ENCODE measurements at regions not wholly inside any gene's neighbourhood (a gene's known extent, or its start where the extent isn't known, plus 50 kb on each side); places are given as distances from the start of the nearest gene placed in this dataset.
A peak's percentile ranks its signal among the peaks of the same experiment; 100 is the strongest.
"Not testable (repeated sequence)": the region's sequence is repeated elsewhere in the genome, so short reads cannot be mapped to it uniquely, and the experiment has no call there.

DNA sequence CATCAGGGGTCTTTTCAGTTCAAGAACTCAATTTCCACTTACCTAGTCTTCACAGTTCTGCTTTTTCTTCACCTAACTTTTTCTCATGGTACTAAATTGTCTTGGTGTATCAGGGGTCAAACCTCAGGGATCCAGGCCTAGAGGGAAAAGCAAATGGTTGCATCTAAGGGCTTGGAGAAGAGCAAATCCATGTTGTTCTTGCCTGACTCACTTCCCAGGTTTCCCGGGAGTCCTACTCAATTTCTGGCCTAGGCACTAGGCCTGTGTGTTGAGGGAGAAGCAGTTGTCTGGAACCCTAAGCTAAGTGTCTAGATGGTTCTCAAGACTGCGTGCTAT lies 191.9 kb upstream of the STK26 start:
- DNase-seq, result no peak

DNA sequence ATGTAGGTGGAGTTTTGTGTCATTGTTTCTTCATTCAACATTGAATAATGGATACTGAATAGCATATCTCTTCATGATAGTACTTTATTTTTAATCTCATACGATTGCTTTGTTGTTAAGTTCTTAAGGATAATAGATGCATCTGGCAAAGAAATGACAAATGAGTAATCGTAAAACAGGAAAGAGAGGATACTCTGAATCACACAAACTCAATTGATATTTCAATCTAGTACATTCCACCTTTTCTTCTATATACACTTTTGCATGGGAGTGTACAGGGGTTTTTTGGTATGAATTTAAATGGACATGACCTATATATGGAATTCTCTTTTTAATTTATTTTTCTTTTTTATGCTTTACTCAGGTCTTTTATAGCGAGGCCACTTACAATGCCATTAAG lies 186.9 kb upstream of the STK26 start:
- no peak for DNase-seq

DNA sequence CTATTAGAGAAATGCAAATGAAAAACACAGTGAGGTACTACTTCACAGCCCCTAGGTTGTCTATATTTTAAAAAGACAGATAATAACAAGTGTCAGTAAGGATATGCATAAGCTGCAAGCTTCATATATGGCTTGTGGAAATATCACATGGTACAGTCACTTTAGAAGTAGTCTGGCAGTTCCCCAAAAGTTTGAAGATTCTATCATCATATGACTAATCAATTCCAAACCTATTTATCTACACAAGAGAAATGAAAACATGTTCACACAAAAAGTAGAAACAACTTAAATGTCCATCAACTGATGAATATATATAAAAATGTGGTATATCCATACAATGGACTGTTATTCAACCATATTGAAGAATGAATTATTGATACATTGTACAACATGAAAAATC lies 185.8 kb upstream of the STK26 start:
- no peak for DNase-seq

DNA sequence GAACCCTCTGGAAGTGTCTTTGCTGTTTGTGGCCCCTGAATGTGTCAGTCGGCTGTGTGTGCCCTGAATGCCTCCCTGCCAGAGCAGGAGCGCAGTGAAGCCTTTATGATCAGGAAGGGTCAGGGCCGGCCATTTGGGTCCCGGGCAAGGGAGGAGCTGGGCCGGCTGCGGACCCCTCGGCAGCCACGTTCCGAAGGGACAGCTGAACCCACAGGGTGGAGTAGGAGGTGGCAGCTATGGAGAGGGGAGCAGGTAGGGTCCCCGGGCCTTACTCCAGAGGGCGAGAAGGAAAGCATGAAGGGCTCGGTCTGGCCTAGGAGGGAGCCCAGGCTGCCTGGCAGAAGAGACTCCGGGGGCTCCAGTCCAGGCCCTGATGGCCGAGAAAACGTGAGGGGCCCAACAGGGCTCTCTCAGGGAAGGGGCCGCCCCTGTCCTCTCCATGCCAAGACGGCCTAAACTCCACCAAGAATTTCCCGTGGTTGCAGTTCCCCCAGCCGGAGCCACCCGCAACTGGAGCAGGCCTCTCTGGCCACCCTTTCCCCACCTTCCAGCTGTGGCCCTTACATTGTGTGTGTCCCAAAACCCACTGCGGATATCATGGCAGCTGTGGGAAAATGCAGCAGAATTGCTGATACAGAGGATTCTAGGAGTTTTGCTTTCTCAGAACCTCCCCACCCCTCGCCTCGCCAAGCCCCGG lies 182.2 kb upstream of the STK26 start:
- DNase-seq, result no peak

DNA sequence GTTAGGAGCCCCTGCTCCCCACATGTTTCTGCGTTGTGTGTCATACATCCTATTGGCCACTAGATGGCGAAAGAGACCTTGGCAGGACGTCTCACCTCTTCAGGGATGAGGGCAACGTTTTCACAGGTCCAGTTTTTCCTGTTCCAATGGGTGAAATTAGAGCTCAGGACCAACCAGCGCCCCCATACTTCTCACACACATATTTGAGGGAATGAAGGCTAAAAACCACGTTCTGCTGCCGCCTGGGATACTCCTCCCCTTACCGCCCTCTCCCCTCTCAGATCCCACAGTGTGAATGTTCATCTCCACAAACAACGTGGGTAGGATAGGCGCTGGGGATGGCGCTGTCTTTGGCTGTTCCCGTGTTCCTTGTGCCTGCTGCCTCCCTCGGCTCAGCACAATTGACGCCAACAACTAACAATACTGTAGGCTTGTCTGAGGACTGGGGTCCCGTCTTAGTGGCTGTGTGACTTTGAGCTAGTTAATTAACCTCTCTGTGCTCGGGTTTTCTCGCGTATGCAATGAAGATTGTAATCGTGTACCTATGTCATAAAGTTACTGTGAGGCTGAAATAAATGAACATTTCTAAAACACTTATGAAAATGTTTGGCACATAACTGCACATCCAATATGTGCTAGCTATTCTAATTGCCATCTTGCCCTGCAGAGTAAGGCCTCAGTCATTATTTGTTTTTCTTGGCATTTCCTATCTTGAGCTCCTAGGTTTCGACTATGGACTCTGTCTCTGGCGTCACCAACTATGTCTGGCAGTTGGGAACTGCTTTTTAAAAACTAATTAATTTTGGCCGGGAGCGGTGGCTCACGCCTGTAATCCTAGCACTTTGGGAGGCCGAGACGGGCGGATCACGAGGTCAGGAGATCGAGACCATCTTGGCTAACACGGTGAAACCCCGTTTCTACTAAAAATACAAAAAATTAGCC lies 181.3 kb upstream of the STK26 start:
- peak in 1 of 2 experiments; percentile 17 for DNase-seq

DNA sequence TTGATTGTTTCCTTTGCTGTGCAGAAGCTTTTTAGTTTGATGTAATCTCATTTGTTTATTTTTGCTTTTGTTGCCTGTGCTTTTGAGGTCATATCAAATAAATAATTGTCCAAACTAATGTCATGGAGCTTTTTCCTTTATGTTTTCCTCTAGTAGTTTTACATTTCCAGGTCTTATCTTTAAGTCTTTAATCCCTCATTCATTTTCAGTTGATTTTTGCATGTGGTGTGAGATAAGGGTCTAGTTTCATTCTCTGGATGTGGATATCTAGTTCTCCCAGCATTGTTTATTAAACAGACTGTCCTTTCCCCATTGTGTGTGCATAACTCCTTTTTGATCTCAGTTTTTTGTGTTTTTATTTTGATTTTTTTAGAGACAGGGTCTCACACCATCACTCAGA lies 179.1 kb upstream of the STK26 start:
- DNase-seq, result no peak

DNA sequence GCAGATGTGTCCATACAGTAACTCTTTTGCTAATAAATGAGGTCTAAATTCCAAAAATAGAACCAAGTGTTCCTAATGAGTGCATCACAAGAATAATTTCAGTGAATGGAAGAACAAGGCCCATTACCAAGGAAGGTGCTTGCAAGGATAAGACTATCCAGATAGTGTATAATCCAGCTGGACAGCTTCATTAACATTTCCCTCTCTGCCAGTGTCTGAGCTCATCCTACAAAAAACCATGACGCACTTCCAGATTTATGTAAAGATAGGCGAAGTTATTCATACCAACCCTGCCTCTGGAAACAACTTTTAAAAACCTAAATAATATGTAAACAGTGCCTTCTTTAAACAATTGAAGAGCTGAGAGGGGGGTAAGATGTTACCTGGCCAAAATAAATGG lies 177.9 kb upstream of the STK26 start:
- no peak for DNase-seq

DNA sequence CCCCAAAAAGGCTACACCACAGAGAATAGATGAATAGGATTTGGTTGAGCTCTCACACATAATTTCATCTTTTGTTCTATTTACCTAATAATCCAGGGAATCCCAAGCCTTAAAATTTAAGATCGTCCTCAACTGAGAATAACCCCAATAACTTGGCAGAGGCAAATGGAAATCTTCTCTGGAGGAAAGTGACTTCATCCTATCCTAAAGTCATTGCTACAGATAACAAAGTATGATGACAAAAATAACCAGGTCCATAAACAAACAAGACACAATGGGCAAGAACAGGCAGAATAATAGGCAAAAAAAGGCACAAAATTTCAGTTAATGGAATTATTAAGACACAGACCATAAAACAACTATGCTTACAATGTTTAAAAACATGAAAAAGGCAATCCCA lies 177.3 kb upstream of the STK26 start:
- DNase-seq, result no peak

DNA sequence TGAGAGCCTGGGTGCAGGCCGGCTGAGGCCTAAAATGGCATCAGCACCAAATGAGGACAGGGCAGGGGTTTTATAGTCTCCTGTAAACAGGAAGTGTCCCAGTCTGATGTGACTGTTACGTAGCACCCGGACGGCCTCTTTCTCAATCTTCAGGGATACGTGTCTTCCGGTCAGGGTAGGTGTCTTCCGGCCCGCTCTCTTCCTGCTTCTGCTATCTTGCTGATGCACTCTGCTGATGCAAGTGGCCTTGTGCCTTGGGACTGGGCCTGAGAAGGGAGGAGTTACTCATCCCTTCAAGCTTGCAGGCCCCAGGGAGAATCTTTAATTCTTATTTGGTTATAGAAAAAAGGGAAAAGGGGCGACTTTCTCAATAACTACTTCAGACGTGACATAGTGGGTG lies 172.1 kb upstream of the STK26 start:
- DNase-seq, result not testable (repeated sequence)

DNA sequence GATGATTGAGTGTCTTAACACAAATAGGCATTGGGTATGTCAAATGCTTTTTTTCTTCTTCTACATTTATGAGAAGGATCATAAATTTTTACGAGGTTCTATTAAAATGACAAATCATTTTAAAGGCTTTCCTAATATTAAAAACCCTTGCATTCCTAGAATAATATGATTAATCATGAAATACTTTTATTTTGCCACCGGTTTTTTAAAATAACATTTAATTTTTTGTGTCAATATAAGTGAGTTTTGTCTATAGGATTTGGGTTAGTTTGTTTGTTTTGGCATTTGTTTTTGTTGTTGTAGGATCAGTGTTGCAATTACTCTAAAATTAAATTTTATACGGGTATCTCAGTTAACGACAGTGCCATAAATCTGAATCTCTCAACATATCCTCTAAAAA lies 169.7 kb upstream of the STK26 start:
- DNase-seq, result no peak

DNA sequence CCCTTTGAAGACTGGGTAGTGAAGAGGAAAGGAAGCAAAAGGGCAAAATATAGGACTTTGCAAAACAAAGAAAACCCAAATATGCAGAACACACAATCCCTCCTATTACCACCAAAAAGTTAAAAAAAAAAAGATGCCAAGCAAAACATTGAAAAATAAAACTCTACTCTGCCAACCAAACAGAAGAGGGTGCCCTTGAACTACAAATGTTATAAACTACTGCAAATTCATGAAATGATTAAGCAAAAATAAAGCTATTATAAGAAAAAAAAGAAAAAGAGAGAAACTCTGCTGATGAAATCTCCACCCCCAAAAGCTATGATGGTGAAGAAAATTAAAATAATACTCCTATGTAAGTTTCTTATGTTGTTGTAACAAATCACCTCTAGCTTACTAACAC lies 168.5 kb upstream of the STK26 start:
- no peak for DNase-seq

DNA sequence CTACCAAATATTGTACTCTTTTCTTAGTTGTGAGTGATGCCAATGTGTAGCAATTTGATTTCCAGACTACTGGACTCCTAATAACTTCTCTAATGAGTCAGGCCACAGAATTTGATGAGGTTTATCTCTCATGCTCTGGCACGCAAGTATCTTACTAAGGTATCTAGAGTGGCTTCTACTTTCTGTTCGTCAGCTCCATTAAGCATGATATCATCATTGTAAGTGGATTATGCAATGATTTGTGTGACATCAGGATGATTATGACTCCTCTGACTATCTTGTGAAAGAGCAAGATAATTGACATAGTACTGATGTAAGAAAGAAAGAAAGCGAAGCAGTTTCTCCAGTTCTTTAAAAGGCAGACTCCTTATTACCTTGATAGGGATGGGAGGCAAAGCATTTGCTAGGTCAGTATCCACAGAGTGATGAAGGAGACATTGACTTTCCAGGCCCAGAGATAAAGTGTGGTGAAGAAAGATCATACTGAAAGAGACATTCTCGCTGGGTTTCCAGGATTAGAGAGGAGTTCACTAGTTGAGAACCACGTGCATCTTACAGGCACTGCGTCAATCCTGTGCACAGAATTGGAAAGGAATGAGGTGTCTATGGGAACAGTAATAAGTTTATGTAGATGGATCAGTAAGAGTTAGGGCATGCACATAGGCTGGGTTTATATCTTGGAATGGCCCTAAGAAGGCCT lies 161.9 kb upstream of the STK26 start:
- DNase-seq, result no peak

DNA sequence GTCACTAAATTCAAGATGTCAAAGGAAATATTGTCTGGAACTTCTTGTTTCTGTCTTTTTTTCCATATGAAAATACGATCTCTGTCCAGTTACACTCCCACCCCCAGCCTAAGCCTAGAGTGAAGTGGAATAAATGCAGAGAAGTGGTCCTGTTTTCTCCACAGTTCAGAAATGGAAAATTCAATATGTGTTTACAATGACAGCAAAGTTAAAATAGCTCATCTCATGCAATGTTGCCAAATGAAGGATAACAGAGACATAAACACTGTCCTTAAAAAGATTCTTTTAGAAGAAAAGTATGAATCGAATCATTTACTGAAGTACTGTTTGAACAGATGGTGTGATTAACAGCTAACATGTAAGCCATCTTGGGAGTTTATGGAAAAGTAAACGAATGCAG lies 160.8 kb upstream of the STK26 start:
- no peak for DNase-seq

DNA sequence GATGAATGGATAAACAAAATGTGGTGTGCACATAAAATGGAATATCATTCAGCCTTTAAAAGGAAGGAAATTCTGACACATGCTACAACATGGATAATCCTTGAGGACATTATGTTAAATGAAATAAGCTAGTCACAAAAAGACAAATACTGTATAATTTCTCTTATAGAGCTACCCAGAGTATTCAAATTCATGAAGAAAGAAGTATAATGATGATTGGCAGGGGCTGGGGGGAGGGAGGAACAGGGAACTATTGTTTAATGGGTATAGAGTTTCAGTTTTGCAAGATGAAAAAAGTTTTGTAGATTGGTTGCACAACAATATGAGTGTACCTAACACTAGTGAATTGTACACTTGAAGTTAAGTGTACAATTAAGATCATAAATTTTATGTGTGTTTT lies 153.9 kb upstream of the STK26 start:
- no peak for DNase-seq

DNA sequence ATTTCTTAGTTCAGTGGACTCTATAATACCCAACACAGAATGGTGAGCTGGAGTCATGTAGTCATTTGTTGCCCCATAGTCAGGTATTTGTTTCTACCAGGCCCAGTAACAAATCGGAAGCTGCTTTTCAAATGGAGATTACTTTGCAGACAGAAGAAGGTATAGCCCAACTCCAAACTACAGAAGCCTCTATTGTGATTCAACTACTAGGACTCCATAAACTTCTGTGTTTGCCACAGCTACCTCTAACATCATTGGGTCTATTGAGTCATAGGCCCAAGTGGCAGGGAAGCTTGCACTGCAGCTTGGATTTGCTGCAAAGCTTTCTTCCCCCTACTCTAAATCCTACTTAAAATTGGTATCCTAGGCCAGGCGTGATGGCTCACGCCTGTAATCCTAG lies 148.8 kb upstream of the STK26 start:
- DNase-seq, result no peak

DNA sequence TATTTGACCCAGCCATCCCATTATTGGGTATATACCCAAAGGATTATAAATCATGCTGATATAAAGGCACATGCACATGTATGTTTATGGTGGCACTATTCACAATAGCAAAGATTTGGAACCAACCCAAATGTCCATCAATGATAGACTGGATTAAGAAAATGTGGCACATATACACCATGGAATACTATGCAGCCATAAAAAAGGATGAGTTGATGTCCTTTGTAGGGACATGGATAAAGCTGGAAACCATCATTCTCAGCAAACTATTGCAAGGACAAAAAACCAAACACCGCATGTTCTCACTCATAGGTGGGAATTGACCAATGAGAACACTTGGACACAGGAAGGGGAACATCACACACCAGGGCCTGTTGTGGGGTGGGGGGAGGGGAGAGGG lies 147.3 kb upstream of the STK26 start:
- DNase-seq, result not testable (repeated sequence)

DNA sequence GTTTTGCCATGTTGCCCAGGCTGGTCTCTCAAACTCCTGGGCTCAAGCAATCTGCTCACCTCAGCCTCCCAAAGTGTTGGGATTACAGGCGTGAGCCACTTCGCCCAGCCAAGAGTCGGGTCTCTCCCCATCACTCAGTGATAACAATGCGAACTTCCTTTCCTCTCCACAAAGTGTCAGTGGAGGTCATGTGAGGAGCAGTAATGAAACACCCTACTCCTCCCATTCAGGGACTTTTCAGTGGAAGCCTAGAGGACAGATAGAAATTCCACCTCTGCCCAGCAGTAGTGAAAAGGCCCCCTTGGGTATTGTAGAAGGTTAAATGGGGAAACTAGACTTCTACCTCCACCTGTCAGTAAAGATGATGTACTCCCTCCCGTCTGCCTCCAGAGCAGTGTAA lies 141.9 kb upstream of the STK26 start:
- DNase-seq, result no peak

DNA sequence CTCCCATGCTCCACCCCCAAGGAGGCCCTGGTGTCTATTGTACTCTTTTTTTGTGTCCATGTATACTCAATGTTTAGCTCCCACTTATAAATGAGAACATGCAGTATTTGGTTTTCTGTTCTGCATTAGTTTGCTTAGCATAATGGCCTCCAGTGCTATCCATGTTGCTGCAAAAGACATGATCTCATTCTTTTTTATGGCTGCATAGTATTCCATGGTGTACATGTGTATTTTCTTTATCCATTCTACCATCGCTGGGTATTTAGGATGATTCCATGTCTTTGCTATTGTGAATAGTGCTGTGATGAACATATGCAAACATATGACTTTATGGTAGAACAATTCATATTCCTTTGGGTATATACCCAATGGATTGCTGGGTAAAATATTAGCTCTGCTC lies 138.1 kb upstream of the STK26 start:
- not testable (repeated sequence) for DNase-seq

DNA sequence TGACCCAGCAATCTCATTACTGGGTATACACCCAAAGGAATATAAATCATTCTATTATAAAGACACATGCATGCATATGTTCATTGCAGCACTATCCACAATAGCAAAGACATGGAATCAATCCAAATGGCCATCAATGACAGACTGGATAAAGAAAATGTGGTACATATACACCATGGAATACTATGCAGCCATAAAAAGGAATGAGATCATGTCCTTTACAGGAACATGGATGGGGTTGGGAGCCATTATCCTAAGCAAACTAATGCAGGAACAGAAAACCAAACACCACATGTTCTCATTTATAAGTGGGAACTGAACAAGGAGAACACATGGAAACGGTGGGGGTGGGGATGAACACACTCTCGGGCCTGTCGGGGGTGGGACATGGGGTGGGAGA lies 129.2 kb upstream of the STK26 start:
- not testable (repeated sequence) for DNase-seq

DNA sequence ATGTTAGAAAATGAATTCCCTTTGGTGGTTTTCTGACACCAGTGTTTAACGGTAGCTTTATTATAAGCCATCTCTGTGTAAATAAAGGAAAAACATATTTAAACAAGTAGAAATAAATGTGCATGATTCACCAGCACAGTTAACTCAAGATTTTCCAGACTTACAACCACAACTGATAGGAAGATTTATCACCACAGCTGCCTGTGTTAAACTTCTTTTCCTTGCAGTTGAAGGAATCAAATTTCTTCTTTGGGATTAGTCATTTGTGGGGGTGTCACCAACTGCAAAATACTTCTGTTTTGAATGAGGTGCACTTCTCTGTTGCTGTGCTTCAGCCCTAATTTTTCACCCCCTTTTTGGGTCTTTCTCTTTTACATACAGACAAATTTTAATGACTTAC lies 128.1 kb upstream of the STK26 start:
- DNase-seq, result no peak

DNA sequence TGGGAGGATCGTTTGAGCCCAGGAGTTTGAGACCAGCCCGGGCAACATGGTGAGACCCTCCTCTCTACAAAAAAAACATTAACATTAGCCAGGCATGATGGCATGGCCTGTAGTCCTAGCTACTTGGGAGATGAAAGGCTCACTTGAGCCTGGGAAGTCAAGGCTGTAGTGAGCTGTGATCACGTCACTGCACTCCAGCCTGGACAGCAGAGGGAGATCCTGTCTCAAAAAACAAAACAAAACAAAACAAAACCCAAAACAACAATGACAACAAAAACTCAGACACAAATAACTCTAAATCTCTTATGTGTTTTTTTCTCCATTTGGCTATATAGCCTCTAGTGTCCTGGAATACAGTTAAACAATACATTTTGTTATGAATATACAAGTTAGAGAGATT lies 127.3 kb upstream of the STK26 start:
- no peak for DNase-seq

DNA sequence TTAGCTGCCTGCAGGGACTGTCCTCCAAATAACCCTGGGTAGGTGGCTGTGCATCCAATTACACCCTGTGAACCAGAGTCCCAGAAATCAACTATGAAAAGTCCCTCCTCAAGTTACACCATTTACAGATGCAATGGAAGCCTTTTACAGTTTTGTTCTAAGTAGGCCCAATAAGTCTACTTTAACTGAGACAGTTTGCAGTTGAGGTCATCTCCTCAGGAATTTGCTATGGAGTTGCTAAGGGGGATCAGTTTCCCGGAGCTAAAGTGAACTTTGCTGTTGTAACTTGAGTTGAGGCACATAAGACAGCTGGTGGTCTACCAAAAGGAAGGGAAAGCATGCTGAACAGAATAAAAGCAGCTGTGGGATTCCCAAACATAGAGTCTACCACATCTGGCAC lies 121.6 kb upstream of the STK26 start:
- no peak for DNase-seq

DNA sequence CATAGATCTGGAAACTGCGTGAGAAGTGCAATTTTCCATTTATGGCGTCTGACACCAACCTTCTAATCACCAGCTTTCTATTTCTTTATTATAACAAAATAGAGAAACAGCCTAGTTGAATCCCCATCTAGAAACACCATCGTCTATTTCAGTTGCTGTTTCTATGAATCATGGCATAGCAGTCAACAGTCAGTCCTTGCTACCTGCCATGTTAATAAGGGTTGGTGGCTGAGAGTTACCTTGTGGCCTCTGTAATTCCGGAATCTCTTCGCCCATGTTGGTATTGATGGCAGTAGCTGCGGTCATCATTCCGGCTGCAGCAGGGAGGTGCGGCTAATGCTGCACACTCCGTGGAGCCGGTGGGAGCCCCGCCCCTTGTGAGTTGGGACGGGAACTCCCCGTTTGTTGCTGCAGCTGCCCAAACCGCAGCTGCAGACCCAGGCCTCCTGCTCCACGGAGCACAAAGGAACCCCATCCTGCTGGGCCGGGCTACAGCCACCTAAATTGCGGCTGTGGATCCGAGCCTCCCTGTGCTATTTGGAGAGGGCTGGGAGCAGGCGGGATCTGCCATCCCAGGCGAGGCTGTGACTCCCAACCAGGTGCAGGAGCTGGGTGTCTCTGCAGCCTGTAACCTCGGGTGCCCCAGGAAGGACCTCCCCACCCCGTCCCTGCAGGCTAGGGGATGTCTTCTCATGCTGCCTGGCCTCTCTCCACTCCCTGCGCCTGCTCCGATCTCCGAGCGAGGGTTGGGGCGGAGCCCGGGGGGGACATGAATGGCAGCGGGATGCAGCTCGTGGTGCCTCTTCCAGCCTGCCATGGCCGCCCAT lies 115.4 kb upstream of the STK26 start:
- DNase-seq, result no peak
